GM18861 (cell line): ENCODE measurements at regions not wholly inside any gene's neighbourhood (a gene's known extent, or its start where the extent isn't known, plus 50 kb on each side); places are given as distances from the start of the nearest gene placed in this dataset.

Source experiments
- ATAC-seq: cut with Tn5 transposase; IDR thresholded peaks from one replicate; pipeline ENCODE4 v1.9.1; 2021; ENCODE audit not compliant: unreplicated experiment

DNA sequence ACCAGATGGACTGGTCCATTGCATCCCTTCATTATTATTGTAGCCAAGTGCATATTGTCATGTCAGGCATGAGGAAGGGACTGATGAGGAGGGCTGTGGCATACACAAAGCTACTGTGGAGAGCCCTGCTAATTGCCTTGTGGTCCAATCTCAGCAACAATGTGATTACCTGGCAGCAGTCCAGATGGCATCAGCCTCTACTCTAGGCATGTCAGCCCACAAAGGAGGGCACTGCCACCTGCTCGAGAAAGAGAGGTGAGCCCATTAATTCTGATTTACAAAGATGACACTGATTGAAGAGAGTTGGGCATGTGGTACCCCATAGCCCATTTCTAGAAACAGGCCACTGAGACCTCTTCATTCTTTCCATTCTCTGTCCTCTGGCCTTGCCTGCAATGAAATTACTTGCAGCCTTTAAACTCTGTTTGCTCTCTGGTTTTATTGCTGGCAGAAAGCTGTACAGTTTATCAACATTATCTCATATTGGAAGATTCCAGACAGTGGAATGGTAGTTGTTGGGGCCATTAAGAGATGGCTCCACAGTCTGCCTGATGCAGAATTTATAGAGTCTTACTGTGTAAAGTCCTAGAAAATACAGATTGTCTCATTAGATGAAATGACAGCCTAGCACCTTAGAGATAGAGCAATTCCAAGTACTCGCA is 307.7 kb downstream of the ARPP21 start:
- no peak for ATAC-seq

DNA sequence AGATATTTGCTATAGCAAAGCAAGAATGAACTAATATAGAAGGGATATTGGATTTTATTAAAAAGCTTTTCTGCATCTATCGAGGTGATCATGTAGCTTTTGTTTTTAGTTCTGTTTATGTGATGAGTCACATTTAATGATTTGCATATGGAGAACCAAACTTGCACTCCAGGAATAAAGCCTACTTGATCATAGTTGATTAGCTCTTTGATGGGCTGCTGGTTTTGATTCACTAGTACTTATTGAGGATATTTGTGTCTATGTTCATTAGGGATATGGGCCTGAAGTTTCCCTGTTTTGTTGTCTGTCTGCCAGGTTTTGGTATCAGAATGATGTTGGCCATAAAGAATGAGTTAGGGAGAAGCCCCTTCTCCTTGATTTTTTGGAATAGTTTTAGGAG is 310.7 kb downstream of the ARPP21 start:
- no peak for ATAC-seq

DNA sequence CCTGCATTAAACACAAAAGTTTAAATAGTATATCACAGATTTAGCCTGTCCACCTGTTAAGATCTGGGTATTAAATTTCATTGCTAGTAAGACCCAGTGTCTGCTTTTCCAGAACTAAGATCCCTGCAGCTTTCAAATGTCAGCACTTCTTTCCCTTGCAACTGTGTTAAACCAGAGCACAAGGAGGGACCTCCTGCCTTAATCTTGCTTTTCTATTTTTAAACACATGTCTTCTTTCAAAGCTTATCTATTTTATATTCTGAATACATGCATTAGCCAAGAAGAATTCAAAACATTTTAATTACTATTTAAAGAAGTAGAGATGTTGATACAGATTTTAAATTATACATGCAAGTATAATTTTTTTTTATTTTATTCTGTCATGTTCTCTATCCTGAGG is 315.1 kb downstream of the ARPP21 start:
- no peak for ATAC-seq

DNA sequence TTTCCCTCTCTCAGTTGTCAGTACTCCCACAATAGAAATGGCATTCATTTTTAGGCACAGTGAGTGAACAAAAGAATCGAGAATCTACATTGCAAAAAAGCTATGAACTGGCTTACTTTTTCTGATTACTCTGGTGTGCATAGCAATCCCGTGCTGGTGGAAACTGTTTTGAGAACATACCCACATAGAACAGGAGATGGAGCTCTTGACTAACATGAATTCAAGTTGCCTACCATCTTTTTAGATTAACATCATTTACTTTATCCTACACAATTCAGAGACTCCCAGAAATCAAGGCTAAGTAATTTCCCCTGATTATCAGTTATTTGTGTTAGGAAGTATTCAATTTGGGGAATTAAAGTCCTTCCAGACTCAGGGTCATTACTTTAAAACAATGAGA is 326.6 kb downstream of the ARPP21 start:
- ATAC-seq: peak; percentile 45

DNA sequence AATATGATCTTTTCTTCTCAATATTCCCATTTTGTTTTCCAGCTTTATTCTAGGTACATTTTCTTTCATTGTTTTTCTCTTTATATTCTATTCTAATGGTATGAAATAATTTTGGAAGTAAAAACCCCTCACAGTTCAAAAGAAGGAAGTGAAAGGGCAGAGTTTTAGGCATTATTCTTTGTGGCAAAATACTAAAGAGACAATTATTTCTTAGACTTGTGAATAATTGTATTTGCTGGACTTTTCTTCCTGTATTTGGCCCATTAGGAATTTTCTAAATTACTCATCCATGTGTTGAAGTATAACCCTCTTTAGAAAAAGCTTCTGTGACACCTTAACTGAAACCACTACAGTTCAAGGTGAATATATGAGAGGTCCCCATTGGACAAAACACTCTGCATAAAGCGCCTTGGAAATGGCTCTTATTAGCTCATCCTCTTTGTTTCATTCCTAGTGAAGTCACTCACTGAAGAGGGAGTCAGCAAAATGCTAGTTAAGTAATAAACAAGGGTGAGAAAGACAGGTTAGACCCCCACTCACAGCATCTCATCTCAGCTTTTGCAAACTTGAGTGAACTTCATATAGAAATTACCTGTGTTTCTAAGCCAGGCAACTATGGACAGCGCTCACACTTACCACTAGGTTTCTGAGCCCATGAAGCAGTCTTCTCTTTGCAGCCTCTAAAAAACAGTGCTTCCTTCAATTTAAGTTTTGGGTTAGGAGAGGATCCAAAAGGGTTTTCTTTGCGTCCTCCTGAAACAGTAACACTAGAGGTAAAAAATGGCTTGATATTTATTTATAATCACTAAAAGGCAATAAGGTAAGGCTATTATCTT is 327.5 kb downstream of the ARPP21 start:
- no peak for ATAC-seq

DNA sequence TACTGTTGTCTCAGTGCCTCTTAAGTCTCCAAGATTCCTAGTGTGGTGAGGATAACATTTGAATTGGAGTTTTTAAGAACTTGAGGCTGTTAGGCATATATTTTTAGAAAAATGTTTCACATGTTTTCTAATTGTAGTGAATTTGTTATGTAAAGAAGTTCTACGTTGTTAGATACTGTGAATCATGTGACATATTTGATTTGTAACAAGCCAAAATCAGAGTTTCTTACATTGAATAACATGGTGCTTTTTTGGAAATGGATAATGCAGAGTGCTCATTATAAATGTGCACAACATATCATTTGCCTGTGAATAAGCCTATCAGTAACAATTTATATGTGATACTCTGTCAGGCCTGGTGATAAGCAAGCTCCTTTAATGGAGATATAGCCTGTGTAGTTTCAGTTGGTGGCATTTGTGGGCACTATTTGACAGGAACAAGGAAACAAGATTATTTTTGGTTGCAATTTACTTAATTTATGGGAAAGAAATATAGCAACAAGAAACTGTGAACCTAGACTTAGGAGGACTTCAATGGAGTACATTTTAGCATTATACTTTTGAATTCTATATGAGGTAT is 328.8 kb downstream of the ARPP21 start:
- no peak for ATAC-seq

DNA sequence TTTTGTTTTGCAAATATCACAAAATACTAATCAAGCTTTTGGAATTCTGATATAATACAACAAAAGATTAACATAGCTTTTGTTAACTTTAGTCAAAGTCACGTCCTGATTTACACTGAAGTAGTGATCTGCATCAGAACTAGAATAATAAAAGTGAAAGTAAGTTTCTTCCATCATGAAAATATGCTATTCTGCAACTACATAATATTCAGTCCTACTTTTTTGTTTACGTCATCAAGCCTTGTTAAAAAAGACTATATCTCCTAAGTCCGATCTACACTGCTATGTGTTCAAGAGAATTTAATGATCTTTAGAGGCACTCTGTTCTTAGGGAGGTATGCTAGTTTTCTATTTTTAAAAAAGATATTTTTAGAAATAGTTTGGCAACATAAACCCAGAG is 330.1 kb downstream of the ARPP21 start:
- no peak for ATAC-seq

DNA sequence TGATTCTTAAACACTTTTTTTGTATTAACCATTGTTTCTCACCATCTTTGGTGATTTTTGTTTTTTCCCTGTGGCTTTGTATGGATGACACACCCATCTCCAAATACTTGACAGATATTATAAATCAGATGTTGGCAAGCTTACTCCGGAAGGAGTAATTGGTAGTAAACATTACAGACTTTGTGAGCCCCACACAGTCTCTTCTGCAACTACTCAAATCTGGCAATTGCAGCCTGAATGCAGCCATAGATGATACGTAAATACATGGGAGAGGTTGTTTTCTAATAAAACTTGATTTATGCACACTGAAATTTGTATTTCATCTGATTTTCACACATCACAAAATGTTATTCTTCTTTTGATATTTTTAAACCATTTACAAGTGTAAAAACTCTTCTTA is 331.5 kb downstream of the ARPP21 start:
- no peak for ATAC-seq

DNA sequence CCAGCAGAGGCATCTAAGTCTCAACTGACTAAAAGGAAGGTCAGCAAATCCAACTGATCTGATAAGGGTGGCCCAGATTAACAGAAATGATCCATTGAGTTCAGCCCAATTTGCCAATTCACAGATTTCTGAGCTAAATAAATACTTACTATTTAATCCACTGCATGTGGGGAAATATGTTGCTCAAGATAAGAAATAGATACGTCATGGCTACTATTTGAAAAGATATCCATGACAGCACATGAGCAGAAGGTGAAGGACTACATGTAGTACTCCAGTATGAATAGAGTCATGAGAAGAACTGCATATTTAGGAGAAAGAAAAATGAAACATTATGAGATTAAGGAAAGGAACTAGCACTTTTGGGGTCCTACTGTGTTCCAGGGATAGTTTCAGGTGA is 332.4 kb downstream of the ARPP21 start:
- no peak for ATAC-seq

DNA sequence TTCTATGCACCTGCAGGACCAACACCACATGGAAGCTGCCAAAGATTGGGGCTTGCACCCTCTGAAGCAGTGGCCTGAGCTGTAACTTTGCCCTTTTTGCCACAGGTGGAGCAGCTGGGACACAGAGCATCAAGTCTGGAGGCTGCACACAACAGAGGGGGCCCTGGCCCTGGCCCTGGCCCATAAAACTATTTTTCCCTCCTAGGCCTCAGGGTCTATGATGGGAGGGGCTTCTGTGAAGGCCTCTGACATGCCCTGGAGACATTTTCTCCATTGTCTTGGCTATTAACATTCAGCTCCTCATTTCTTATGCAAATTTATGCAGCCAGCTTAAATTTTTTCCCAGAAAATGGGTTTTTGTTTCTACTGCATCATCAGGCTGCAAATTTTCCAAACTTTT is 335.5 kb downstream of the ARPP21 start:
- ATAC-seq: no peak

DNA sequence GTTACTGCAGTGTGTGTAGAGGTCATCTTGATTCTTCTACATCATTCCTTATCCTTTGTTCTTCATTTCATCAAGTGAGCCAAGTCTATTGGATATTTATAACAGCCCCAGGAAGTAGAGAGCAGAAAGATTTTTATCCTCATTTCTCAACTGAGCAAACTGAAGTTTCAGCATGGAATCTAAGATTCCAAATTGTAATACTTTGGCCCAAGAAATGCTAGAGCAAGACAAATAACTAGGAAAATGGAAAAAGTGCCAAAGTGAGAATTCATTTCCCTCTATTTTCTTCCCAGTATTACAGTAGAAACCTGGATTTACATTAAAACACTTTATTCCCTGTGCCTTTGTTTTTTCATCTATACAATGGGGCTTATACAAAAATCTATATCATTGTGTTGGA is 346.8 kb downstream of the ARPP21 start:
- ATAC-seq: no peak

DNA sequence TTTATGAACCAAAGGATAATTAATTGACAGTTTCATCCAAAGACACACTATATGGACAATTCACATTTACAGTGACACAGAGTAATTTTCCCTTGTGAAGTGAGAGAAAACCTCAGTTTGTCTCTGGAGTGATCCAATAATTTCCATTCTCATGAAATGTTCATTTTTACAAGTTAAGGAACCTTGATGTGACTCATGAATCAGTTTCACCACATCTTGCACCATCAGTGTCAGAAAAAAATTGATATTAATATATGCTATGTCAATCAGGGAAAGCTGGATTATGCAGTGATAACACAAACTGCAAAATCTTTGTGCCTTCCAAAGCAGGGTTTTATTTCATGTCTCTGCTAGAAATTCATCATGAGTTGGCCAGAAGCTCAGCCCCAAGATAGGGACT is 348.1 kb downstream of the ARPP21 start:
- no peak for ATAC-seq

DNA sequence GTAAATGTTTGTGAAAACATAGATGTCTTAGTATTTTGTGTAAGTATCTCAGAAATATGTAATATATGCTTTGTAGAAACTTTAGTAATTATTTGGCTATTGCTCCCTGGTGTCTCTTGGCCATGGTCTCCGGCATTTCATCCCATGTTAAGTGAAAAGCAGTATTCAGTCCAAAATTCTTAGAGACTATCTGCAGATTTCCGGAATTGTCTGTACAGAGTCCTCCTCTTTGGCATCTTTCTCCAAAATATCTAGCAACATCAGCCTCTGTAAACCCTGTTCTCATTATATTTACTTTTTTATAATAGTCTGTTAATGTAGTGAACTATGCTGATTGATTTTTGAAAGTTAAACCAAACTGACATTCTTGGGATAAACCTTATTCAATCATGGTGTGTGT is 352.7 kb downstream of the ARPP21 start:
- no peak for ATAC-seq

DNA sequence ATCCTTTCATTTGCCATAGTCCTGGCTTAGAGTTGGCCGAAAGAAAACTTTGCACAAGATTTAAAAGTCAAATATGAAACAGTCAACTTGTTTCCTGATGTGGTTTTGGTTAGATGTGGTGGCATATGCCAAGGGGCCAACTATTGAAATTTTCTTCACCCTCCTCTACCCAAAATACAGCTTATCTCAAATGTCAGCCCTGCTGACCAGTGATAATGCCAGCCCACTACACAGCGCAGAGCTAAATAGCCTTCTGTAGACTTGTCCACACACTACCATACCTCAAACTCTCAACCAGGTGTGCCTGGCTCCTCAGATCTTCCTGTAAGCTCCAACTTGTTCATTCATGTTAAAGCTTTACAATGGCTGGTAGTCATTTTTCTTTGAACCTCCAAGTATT is 368.5 kb upstream of the STAC start:
- no peak for ATAC-seq

DNA sequence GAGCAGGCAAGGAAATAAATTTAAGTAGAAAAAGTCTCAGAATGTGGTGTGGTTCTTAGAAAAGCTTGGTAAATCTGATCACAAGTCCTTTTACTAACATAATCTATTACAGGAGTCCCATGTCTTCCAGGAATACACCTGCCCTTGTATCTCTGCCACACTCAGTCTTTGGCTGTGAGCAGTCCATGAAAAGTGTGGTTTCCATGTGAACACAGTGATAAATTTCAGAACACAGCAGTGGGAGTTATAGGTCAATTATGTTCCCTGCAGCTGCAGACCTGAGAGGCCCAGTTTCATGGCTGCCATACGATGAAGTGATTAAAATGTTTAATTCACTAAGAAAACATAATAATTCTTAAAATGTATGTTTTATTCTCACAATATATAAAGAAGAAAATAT is 366.9 kb upstream of the STAC start:
- ATAC-seq: no peak

DNA sequence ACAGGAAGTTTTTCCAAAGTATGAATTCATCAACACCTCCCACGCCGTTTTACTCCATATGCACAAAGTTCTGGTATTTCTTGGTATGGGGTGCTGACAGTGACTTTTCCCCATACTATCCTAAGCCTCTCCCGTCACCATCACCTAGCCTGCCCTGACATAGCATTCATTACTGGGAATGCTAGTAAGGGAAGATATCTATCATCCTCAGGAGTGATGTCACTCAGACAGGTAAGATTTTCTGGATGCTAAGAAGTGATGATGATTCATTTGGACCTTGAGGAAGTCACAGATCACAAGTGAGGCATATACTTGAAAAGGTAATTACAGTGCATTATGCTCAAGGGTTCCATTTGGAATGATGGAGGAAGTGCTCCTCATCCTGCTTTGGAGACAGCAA is 355.1 kb upstream of the STAC start:
- ATAC-seq: no peak

DNA sequence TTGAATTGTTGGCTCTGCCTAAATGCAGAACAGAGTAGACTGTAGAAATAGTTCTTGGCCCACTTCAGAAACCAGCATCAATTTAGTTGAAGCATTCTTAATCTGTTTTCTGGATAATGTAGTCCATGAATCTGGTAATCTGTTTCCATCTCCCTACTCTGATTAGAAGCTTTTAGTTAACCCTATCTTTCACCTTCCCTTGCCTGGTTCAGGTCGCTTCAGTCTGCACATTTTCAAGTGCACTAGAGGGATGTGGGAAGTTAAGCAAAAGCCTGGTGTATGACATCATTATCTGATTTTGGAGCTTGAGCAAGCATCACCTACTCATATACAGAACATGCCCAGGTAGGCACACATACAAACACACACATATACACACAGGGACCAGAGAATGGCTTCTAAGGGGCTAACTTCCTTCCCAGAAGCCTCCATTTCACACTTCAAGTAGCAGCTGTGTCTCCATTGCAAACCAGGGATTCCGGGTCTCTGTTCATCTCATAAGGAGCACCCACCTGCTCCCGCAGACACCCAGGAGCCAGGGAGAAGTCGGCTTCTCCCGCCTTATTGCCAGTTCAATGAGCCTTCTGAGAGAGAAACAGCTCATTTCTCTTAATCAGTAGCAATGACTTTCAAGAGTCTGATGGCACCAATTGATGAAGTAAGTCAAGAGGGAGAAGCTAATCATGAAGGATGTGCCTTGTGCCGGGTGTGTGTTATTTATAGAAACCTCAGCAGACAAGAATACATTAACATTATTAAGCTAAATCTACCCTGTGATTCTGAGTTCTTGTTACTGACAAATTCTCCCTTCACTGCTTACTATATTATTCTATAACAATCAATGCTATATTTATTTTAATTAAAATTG is 347.9 kb upstream of the STAC start:
- no peak for ATAC-seq

DNA sequence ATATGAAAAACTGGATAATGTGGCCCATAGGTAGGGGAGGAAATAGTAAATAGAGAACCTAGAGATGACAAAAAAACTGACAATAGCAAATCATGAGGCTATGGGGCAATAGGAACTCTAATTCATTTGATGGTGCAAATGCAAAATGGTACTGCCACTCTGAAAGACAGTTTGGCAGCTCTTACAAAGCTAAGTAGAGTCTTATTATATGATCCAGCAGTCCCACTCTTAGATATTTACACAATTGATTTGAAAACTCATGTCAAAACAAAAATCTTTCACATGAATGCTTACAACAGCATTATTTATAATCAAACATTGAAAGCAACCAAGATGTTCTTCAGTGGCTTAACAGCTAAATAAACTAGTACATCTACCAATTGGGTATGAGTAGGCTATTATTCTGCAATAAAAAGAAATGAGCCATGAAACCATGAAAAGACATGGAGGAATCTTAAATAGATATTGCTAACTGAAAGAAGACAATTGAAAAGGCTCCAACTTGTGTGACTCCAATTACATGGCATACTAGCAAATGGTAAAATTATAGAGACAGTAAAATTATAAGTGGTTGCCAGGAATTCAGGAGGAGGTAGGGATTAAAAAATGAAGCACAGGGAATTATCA is 321.8 kb upstream of the STAC start:
- ATAC-seq: no peak

DNA sequence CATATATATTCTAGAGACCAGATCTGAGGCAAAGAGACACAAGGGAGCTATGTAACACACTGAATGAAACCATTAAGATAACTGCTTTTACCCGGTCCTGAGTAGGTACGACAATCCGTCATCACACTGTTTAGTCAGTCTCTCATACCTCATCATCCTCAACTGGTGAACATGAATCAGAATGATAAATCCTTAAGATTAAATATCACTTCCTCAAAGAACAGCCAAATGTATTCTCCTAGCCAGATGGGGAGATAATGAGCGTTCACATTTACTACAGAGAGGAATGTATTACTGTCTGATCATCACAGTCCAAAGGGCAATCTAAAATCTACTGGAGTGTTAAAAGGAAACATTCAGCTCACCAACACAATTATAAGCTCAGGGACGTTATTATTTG is 319.4 kb upstream of the STAC start:
- ATAC-seq: no peak

DNA sequence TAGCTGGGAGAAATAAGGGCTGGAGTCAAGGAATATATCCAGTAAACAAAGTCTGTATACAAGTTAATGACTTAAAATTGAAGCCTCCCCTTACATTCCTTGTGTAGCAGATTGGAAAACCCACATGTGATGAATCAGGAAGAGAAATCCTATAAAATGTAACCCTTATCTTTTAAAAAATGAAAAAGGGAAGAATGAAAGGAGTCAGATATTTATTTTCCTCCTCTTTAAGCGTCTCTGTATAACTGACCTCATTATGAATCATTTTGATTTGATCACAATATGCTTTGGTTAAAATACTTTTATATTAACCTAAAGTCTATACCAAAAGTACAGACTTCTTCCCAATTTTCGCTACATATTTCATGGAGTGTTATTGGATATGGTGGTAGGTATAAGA is 316.3 kb upstream of the STAC start:
- ATAC-seq: no peak

DNA sequence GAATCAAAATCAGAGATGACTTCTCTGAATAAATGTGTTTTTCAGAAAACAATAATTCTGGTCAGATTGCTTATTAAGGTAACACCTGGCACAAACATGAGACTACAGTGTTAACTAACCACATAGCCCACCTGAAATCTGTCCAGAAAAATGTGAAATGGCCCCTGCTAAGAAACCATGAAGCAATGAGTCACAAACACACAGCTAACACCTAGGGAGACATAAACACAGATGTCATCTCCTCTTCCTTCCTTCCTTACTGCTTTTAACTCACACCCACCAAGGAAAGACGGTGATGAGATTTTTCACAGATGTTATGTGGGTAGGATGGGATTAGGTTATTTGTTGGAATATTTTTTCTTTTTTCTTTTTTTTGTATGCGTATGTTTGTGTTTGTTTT is 315.0 kb upstream of the STAC start:
- ATAC-seq: no peak
